HG03520 (cell line): ENCODE measurements at regions not wholly inside any gene's neighbourhood (a gene's known extent, or its start where the extent isn't known, plus 50 kb on each side); places are given as distances from the start of the nearest gene placed in this dataset.

ENCODE experiments used
- ATAC-seq: cut with Tn5 transposase; IDR thresholded peaks from one replicate; pipeline ENCODE4 v1.9.1; 2021; ENCODE audit warnings: mild to moderate bottlenecking, moderate library complexity; ENCODE audit not compliant: unreplicated experiment

GRCh38 chr5:125836256-125836655, 587.0 kb upstream of the GRAMD2B start:
- ATAC-seq = no peak

GRCh38 chr5:125837866-125838265, 585.3 kb upstream of the GRAMD2B start:
- no peak for ATAC-seq

GRCh38 chr5:125847561-125847960, 575.6 kb upstream of the GRAMD2B start:
- ATAC-seq = no peak

- no peak for ATAC-seq
Measured at GRCh38 chr5:125848751-125849150, 574.5 kb upstream of the GRAMD2B start.

- no peak for ATAC-seq
Measured at GRCh38 chr5:125856949-125857348, 566.3 kb upstream of the GRAMD2B start.

- ATAC-seq = no peak
Measured at GRCh38 chr5:125863579-125863978, 559.6 kb upstream of the GRAMD2B start.

- ATAC-seq = no peak
Measured at GRCh38 chr5:125865166-125865815, 557.9 kb upstream of the GRAMD2B start.

- no peak for ATAC-seq
Measured at GRCh38 chr5:125868036-125868435, 555.2 kb upstream of the GRAMD2B start.

GRCh38 chr5:125870256-125870655, 553.0 kb upstream of the GRAMD2B start:
- ATAC-seq = no peak

- ATAC-seq = no peak
Measured at GRCh38 chr5:125874057-125874456, 549.2 kb upstream of the GRAMD2B start.

- ATAC-seq = no peak
Measured at GRCh38 chr5:125874717-125875116, 548.5 kb upstream of the GRAMD2B start.

- no peak for ATAC-seq
Measured at GRCh38 chr5:125877248-125877647, 546.0 kb upstream of the GRAMD2B start.

GRCh38 chr5:125882061-125882460, 541.1 kb upstream of the GRAMD2B start:
- no peak for ATAC-seq

GRCh38 chr5:125883223-125883622, 540.0 kb upstream of the GRAMD2B start:
- ATAC-seq = no peak

GRCh38 chr5:125888358-125888757, 534.9 kb upstream of the GRAMD2B start:
- ATAC-seq = no peak

GRCh38 chr5:125890511-125890931, 532.7 kb upstream of the GRAMD2B start:
- no peak for ATAC-seq

- ATAC-seq = no peak
Measured at GRCh38 chr5:125891061-125891725, 532.0 kb upstream of the GRAMD2B start.

- ATAC-seq = no peak
Measured at GRCh38 chr5:125894383-125894782, 528.8 kb upstream of the GRAMD2B start.

- no peak for ATAC-seq
Measured at GRCh38 chr5:125896368-125896767, 526.8 kb upstream of the GRAMD2B start.

GRCh38 chr5:125897089-125897488, 526.1 kb upstream of the GRAMD2B start:
- no peak for ATAC-seq

GRCh38 chr5:125898851-125899405, 524.3 kb upstream of the GRAMD2B start:
- ATAC-seq = no peak

- no peak for ATAC-seq
Measured at GRCh38 chr5:125912028-125912427, 511.2 kb upstream of the GRAMD2B start.
